ENCODE measurements at regions not wholly inside any gene's neighbourhood (a gene's known extent, or its start where the extent isn't known, plus 50 kb on each side); places are given as distances from the start of the nearest gene placed in this dataset.

- no peak overlapping the region for H3K27ac ChIP-seq (ENCODE audit: control insufficient read depth, insufficient read depth, low read length)
- FAIRE-seq (no peak), DNase-seq (ENCODE audit: low read depth, low spot score) (no peak)
- no peaks in the 10 kb centered on the region for H3K36me3 ChIP-seq (ENCODE audit: control insufficient read depth in 2 of 2, extremely low read depth in 1 of 2, insufficient read depth in 2 of 2, low read length in 2 of 2)
- no peak overlapping the region for H3K4me2 ChIP-seq (ENCODE audit: control insufficient read depth, extremely low read depth, insufficient read depth, low read depth, low read length)
- TF ChIP-seq CTCF (optimal IDR thresholded peaks at IDR 0.05 in 1 of 3, IDR thresholded peaks at IDR 0.05 in 1 of 3, conservative IDR thresholded peaks at IDR 0.05 in 1 of 3; ENCODE audit: extremely low read depth in 1 of 3, insufficient read depth in 2 of 3, low read length in 3 of 3) (no peak), EZH2 (IDR thresholded peaks at IDR 0.05; ENCODE audit: low read length) (no peak)
- no peaks in the 10 kb centered on the region for H3K9me3 ChIP-seq (ENCODE audit: control insufficient read depth, low read depth, low read length)
- no peaks in the 10 kb centered on the region for H3K4me1 ChIP-seq (ENCODE audit: control insufficient read depth, extremely low read depth, insufficient read depth, low read length)
- H3K9ac ChIP-seq (ENCODE audit: control insufficient read depth, extremely low read depth, insufficient read depth, low read length), result no peak overlapping the region
- no peak overlapping the region for H2AFZ ChIP-seq (ENCODE audit: control insufficient read depth, low read length)
- no peaks in the 10 kb centered on the region for H3K27me3 ChIP-seq (ENCODE audit: control insufficient read depth, extremely low read depth, insufficient read depth, low read length)
- H3K79me2 ChIP-seq (ENCODE audit: control insufficient read depth, insufficient read depth, low read length), result no peaks in the 10 kb centered on the region
- H3K4me3 ChIP-seq (ENCODE audit: control insufficient read depth in 2 of 3, extremely low read depth in 1 of 3, insufficient read depth in 2 of 3, low read depth in 1 of 3, low read length in 3 of 3), result no peak overlapping the region
- dilution Hi-C loops (cut with MboI; ENCODE audit: extremely low pct_ligation_motif_present, low sequenced_read_pairs), result no loop called here
- H4K20me1 ChIP-seq (ENCODE audit: control insufficient read depth, extremely low read depth, insufficient read depth, low read length), result no peaks in the 10 kb centered on the region
- H3K9me1 ChIP-seq (ENCODE audit: control insufficient read depth, extremely low read depth, insufficient read depth, low read length), result no peaks in the 10 kb centered on the region
Observed at GRCh38 chr12:74066476-74066875, 471.2 kb upstream of the ATXN7L3B start.

- FAIRE-seq, result no peak
Observed at GRCh38 chr12:74071182-74071581, 466.5 kb upstream of the ATXN7L3B start.

More at GRCh38 chr12:74071182-74071581, 466.5 kb upstream of the ATXN7L3B start:
- Histone ChIP-seq H3K9me3 (ENCODE audit: control insufficient read depth, low read depth, low read length) (no peaks in the 10 kb centered on the region), H3K4me2 (ENCODE audit: control insufficient read depth, extremely low read depth, insufficient read depth, low read depth, low read length) (no peak overlapping the region), H3K27ac (ENCODE audit: control insufficient read depth, insufficient read depth, low read length) (no peak overlapping the region), H3K4me3 (ENCODE audit: control insufficient read depth in 2 of 3, extremely low read depth in 1 of 3, insufficient read depth in 2 of 3, low read depth in 1 of 3, low read length in 3 of 3) (no peak overlapping the region), H3K9me1 (ENCODE audit: control insufficient read depth, extremely low read depth, insufficient read depth, low read length) (no peaks in the 10 kb centered on the region), H3K79me2 (ENCODE audit: control insufficient read depth, insufficient read depth, low read length) (no peaks in the 10 kb centered on the region), H3K9ac (ENCODE audit: control insufficient read depth, extremely low read depth, insufficient read depth, low read length) (no peak overlapping the region), H3K4me1 (ENCODE audit: control insufficient read depth, extremely low read depth, insufficient read depth, low read length) (no peaks in the 10 kb centered on the region), H2AFZ (ENCODE audit: control insufficient read depth, low read length) (no peak overlapping the region), H3K27me3 (ENCODE audit: control insufficient read depth, extremely low read depth, insufficient read depth, low read length) (no peaks in the 10 kb centered on the region), H4K20me1 (ENCODE audit: control insufficient read depth, extremely low read depth, insufficient read depth, low read length) (no peaks in the 10 kb centered on the region), H3K36me3 (ENCODE audit: control insufficient read depth in 2 of 2, extremely low read depth in 1 of 2, insufficient read depth in 2 of 2, low read length in 2 of 2) (no peaks in the 10 kb centered on the region)
- dilution Hi-C loops (cut with MboI; ENCODE audit: extremely low pct_ligation_motif_present, low sequenced_read_pairs), result no loop called here
- no peak for DNase-seq (ENCODE audit: low read depth, low spot score)
- TF ChIP-seq EZH2 (IDR thresholded peaks at IDR 0.05; ENCODE audit: low read length) (no peak), CTCF (optimal IDR thresholded peaks at IDR 0.05 in 1 of 3, IDR thresholded peaks at IDR 0.05 in 1 of 3, conservative IDR thresholded peaks at IDR 0.05 in 1 of 3; ENCODE audit: extremely low read depth in 1 of 3, insufficient read depth in 2 of 3, low read length in 3 of 3) (no peak)

All from keratinocyte (primary cell).